Naive B cell (primary cell): ENCODE measurements at regions not wholly inside any gene's neighbourhood (a gene's known extent, or its start where the extent isn't known, plus 50 kb on each side); places are given as distances from the start of the nearest gene placed in this dataset.

Experiments
- ATAC-seq, 2 donors: fragments of 150-1000 bp; cut with Tn5 transposase; 2 replicates each; pipeline ENCODE4 v1.10.0; 2021; ENCODE audit warnings: low read depth in 2 of 2, mild to moderate bottlenecking in 2 of 2, moderate library complexity in 2 of 2
- DNase-seq: peaks from one replicate; pipeline ENCODE4 v3.0.0; 2022
- H3K27ac Mint-ChIP-seq, 6 donors: one replicate each; pipeline ENCODE4 v1.8.0; 2020 to 2022; ENCODE audit warnings: mild to moderate bottlenecking in 6 of 6, mixed read lengths in 6 of 6, moderate library complexity in 5 of 6, inconsistent platforms in 2 of 6
- H3K27me3 Mint-ChIP-seq, 3 donors: one replicate each; pipeline ENCODE4 v1.8.0; 2021 to 2022; ENCODE audit warnings: mixed read lengths in 3 of 3, mild to moderate bottlenecking in 1 of 3
- H3K36me3 Mint-ChIP-seq, 2 donors: one replicate each; pipeline ENCODE4 v1.8.0; 2020 to 2022; ENCODE audit warnings: mixed read lengths in 2 of 2, inconsistent platforms in 1 of 2, mild to moderate bottlenecking in 1 of 2
- H3K4me1 Mint-ChIP-seq, 3 donors: one replicate each; pipeline ENCODE4 v1.8.0; 2020 to 2022; ENCODE audit warnings: mixed read lengths in 3 of 3, inconsistent platforms in 1 of 3, mild to moderate bottlenecking in 1 of 3, moderate library complexity in 1 of 3
- H3K4me3 Mint-ChIP-seq, 8 donors: one replicate each; pipeline ENCODE4 v1.8.0; 2020 to 2022; ENCODE audit warnings: mild to moderate bottlenecking in 8 of 8, mixed read lengths in 8 of 8, moderate library complexity in 8 of 8, inconsistent platforms in 2 of 8
- H3K9me3 Mint-ChIP-seq, 7 donors: one replicate each; pipeline ENCODE4 v1.8.0; 2020 to 2022; ENCODE audit warnings: mixed read lengths in 7 of 7, mild to moderate bottlenecking in 5 of 7, inconsistent platforms in 2 of 7, moderate library complexity in 1 of 7

- Mint-ChIP-seq H3K36me3 (no peaks in the 10 kb centered on the region), H3K27me3 (peaks cover 0 to 4% (median 0%) of the 10 kb centered on the region in 3 donors), H3K4me1 (peaks cover 0 to 2% (median 0%) of the 10 kb centered on the region in 3 donors), H3K4me3 (peak overlapping the region in 1 of 8 donors; percentile 51), H3K9me3 (no peaks in the 10 kb centered on the region), H3K27ac (peak overlapping the region in 1 of 6 donors; percentile 56)
- no peak for ATAC-seq
- no peak for DNase-seq
These were observed 292.6 kb downstream of the ALDH8A1 start for GRCh38 chr6:134657343-134657742.

- Mint-ChIP-seq H3K9me3 (no peaks in the 10 kb centered on the region), H3K4me1 (no peaks in the 10 kb centered on the region), H3K27ac (no peak overlapping the region), H3K4me3 (no peak overlapping the region), H3K27me3 (peaks cover 4 to 11% (median 6%) of the 10 kb centered on the region in 3 donors), H3K36me3 (no peaks in the 10 kb centered on the region)
- DNase-seq = no peak
- no peak for ATAC-seq
These were observed 295.1 kb downstream of the ALDH8A1 start for GRCh38 chr6:134654751-134655150.

DNA sequence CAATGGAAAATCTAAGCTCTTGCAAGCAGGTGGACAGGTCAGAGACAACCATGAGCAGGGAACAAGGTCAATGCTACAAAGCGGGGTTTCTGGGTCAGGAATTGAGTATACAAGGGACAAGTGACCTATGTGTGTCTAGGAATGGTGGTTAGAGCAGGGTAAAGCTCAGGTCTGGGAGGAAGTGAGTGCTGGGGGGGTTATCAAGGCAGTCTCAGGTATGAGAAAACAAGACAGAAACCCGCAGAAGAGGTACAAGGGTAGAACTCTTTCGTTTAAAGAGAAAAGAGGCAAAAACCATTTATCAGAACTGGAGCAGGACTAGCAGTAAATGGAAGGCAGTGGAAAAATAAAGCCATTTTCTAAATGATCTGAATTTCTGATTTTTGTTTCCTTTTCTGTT is 298.4 kb downstream of the ALDH8A1 start:
- Mint-ChIP-seq H3K27me3 (peaks cover 6 to 11% (median 11%) of the 10 kb centered on the region in 3 donors), H3K9me3 (no peaks in the 10 kb centered on the region), H3K4me3 (no peak overlapping the region), H3K4me1 (no peaks in the 10 kb centered on the region), H3K27ac (peak overlapping the region in 1 of 6 donors; percentile 7), H3K36me3 (no peaks in the 10 kb centered on the region)
- ATAC-seq (no peak), DNase-seq (no peak)

GRCh38 chr6:134647861-134648260 is 302.0 kb downstream of the ALDH8A1 start:
- no peaks in the 10 kb centered on the region for H3K36me3 Mint-ChIP-seq
- H3K27me3 Mint-ChIP-seq = peaks cover 6 to 11% (median 7%) of the 10 kb centered on the region in 3 donors
- ATAC-seq (no peak), DNase-seq (no peak)
- no peaks in the 10 kb centered on the region for H3K4me1 Mint-ChIP-seq
- no peak overlapping the region for H3K4me3 Mint-ChIP-seq
- H3K27ac Mint-ChIP-seq = no peak overlapping the region
- H3K9me3 Mint-ChIP-seq = no peaks in the 10 kb centered on the region

GRCh38 chr6:134642819-134643218 is 307.1 kb downstream of the ALDH8A1 start:
- DNase-seq = no peak

GRCh38 chr6:134642279-134642678 is 307.6 kb downstream of the ALDH8A1 start:
- Mint-ChIP-seq H3K27me3 (no peaks in the 10 kb centered on the region), H3K9me3 (no peaks in the 10 kb centered on the region), H3K27ac (no peak overlapping the region), H3K4me1 (peaks cover 0 to 14% (median 10%) of the 10 kb centered on the region in 3 donors), H3K36me3 (no peaks in the 10 kb centered on the region), H3K4me3 (no peak overlapping the region)
- DNase-seq (no peak), ATAC-seq (no peak)

More at GRCh38 chr6:134642819-134643218, 307.1 kb downstream of the ALDH8A1 start:
- H3K27ac Mint-ChIP-seq = no peak overlapping the region
- no peaks in the 10 kb centered on the region for H3K9me3 Mint-ChIP-seq
- no peak overlapping the region for H3K4me3 Mint-ChIP-seq
- peaks cover 0 to 8% (median 6%) of the 10 kb centered on the region in 3 donors for H3K4me1 Mint-ChIP-seq
- ATAC-seq = no peak
- no peaks in the 10 kb centered on the region for H3K36me3 Mint-ChIP-seq
- H3K27me3 Mint-ChIP-seq = peaks cover 0 to 4% (median 0%) of the 10 kb centered on the region in 3 donors

GRCh38 chr6:134640975-134641429 is 308.9 kb downstream of the ALDH8A1 start:
- Mint-ChIP-seq H3K27me3 (no peaks in the 10 kb centered on the region), H3K36me3 (no peaks in the 10 kb centered on the region), H3K27ac (no peak overlapping the region), H3K4me1 (peaks cover 6 to 19% (median 18%) of the 10 kb centered on the region in 3 donors), H3K9me3 (no peaks in the 10 kb centered on the region), H3K4me3 (no peak overlapping the region)
- peak; percentile 71 for DNase-seq
- peak; percentile 73 to 85 for ATAC-seq

DNA sequence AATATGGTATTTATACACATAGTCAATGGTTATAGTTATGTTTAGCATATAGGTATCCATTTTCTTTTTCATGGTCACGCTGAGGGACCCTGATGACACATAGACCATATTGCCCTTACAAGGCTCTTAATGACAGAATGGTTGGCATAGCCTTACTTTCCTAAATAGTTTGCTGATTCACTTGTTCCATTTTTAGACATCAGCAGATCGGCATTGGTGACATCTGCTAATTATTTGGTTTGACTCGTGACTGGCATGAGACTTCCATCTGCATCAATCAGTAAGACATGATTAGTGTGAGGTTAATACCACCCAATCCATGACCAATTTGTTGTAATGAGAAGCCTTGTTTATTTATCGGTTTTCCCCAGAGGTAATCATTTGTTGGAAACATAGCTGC is 309.7 kb downstream of the ALDH8A1 start:
- Mint-ChIP-seq H3K4me3 (no peak overlapping the region), H3K9me3 (no peaks in the 10 kb centered on the region), H3K4me1 (peaks cover 6 to 19% (median 18%) of the 10 kb centered on the region in 3 donors), H3K27ac (no peak overlapping the region), H3K27me3 (no peaks in the 10 kb centered on the region), H3K36me3 (no peaks in the 10 kb centered on the region)
- ATAC-seq (no peak), DNase-seq (no peak)

DNA sequence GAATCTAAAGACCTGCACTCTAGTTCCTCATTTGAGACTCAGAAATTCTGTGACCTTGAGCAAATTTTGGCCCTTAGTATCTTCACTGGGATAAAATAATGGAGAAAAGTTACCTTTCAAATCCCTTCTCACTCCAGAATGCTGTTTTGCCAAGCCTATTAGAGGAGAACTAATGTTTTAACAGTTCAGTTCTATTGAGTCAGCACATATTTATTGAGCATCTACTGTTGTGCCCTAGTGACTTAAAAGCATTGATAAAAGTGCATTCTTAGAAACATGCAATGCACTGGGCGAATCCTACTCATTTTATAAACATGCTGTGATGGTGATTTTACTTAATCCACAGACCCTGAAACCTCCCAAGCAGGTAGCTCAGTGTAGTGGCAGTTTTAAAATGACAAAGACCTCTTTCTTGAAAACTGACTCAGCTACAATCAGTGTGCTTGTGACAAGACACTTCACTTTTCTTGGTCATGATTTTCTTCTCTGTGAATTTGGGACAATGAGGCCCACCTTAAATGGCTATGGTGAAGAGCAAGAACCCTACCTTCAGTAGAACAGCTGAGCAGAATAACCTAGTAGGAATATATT is 312.0 kb downstream of the ALDH8A1 start:
- Mint-ChIP-seq H3K4me1 (peaks cover 7 to 24% (median 22%) of the 10 kb centered on the region in 3 donors), H3K4me3 (no peak overlapping the region), H3K27ac (no peak overlapping the region), H3K9me3 (peaks cover 0 to 4% (median 0%) of the 10 kb centered on the region in 7 donors), H3K27me3 (peaks cover 0 to 5% (median 2%) of the 10 kb centered on the region in 3 donors), H3K36me3 (no peaks in the 10 kb centered on the region)
- no peak for DNase-seq
- ATAC-seq = no peak

GRCh38 chr6:134637282-134637681 is 312.6 kb downstream of the ALDH8A1 start:
- peaks cover 9 to 27% (median 26%) of the 10 kb centered on the region in 3 donors for H3K4me1 Mint-ChIP-seq
- ATAC-seq (no peak), DNase-seq (no peak)
- peak overlapping the region in 2 of 6 donors; percentile 13 to 73 for H3K27ac Mint-ChIP-seq
- no peaks in the 10 kb centered on the region for H3K36me3 Mint-ChIP-seq
- H3K9me3 Mint-ChIP-seq = peaks cover 0 to 4% (median 0%) of the 10 kb centered on the region in 7 donors
- H3K27me3 Mint-ChIP-seq = peaks cover 0 to 6% (median 4%) of the 10 kb centered on the region in 3 donors
- no peak overlapping the region for H3K4me3 Mint-ChIP-seq

GRCh38 chr6:134636186-134636799 is 313.6 kb downstream of the ALDH8A1 start:
- H3K27ac Mint-ChIP-seq = peak overlapping the region in 2 of 6 donors; percentile 79
- no peaks in the 10 kb centered on the region for H3K36me3 Mint-ChIP-seq
- DNase-seq (peak; percentile 29), ATAC-seq (peak; percentile 59 to 75)
- peak overlapping the region in 1 of 8 donors; percentile 16 for H3K4me3 Mint-ChIP-seq
- H3K9me3 Mint-ChIP-seq = peaks cover 0 to 4% (median 0%) of the 10 kb centered on the region in 7 donors
- peaks cover 15 to 31% (median 29%) of the 10 kb centered on the region in 3 donors for H3K4me1 Mint-ChIP-seq
- H3K27me3 Mint-ChIP-seq = peaks cover 0 to 6% (median 4%) of the 10 kb centered on the region in 3 donors

- no peak overlapping the region for H3K4me3 Mint-ChIP-seq
- peaks cover 0 to 4% (median 0%) of the 10 kb centered on the region in 7 donors for H3K9me3 Mint-ChIP-seq
- H3K36me3 Mint-ChIP-seq = no peaks in the 10 kb centered on the region
- DNase-seq (no peak), ATAC-seq (no peak)
- H3K27me3 Mint-ChIP-seq = peaks cover 0 to 6% (median 4%) of the 10 kb centered on the region in 3 donors
- H3K4me1 Mint-ChIP-seq = peaks cover 25 to 37% (median 35%) of the 10 kb centered on the region in 3 donors
- H3K27ac Mint-ChIP-seq = no peak overlapping the region
These were observed 314.9 kb downstream of the ALDH8A1 start for GRCh38 chr6:134634966-134635365.

DNA sequence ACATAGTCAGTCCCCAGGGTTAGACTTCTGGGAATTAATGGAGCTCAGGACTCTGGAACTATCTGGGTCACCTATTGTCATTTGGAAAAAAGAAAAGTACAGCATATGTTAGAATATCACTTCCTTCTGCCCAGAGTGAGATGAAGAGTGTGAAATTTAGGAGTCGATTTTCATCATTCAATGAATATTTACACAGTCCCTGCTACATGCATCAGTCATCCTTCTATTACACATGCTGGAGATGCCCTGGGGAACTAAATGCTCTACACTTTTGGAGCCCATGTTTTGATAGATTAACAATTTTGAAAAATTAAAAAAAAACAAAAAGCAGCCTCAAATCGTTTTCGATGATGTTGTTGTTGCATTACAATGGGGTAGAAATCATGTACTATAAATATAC is 315.4 kb downstream of the ALDH8A1 start:
- peaks cover 0 to 6% (median 4%) of the 10 kb centered on the region in 3 donors for H3K27me3 Mint-ChIP-seq
- ATAC-seq (no peak), DNase-seq (no peak)
- H3K4me3 Mint-ChIP-seq = no peak overlapping the region
- H3K4me1 Mint-ChIP-seq = peaks cover 25 to 37% (median 35%) of the 10 kb centered on the region in 3 donors
- H3K36me3 Mint-ChIP-seq = no peaks in the 10 kb centered on the region
- no peak overlapping the region for H3K27ac Mint-ChIP-seq
- H3K9me3 Mint-ChIP-seq = peaks cover 0 to 4% (median 0%) of the 10 kb centered on the region in 7 donors
